ENCODE measurements at regions not wholly inside any gene's neighbourhood (a gene's known extent, or its start where the extent isn't known, plus 50 kb on each side); places are given as distances from the start of the nearest gene placed in this dataset.

GRCh38 chr10:21207852-21208646 is 310.9 kb upstream of the NEBL start:
- peaks cover 9% of the 10 kb centered on the region for H3K9me3 ChIP-seq (ENCODE audit: control insufficient read depth, low read length)

GRCh38 chr10:21205328-21205727 is 308.2 kb upstream of the NEBL start:
- H3K4me3 ChIP-seq (ENCODE audit: extremely low read depth, insufficient read depth, low read length, poor library complexity, severe bottlenecking): no peak overlapping the region
- peaks cover 9% of the 10 kb centered on the region for H3K9me3 ChIP-seq (ENCODE audit: control insufficient read depth, low read length)
- H3K27ac ChIP-seq (ENCODE audit: low read depth, low read length, severe bottlenecking): no peak overlapping the region
- H3K36me3 ChIP-seq (ENCODE audit: control insufficient read depth, insufficient read depth, low read length): no peaks in the 10 kb centered on the region
- H3K4me1 ChIP-seq (ENCODE audit: control insufficient read depth, insufficient read depth, low read length, poor library complexity, severe bottlenecking): no peaks in the 10 kb centered on the region

More at GRCh38 chr10:21207852-21208646, 310.9 kb upstream of the NEBL start:
- H3K36me3 ChIP-seq (ENCODE audit: control insufficient read depth, insufficient read depth, low read length): no peaks in the 10 kb centered on the region
- no peaks in the 10 kb centered on the region for H3K4me1 ChIP-seq (ENCODE audit: control insufficient read depth, insufficient read depth, low read length, poor library complexity, severe bottlenecking)
- 90 to 100% methylated on average over 3 of the region's 4 CpGs for WGBS, 2 experiments (ENCODE audit: insufficient coverage in 2 of 2)
- H3K27ac ChIP-seq (ENCODE audit: low read depth, low read length, severe bottlenecking): no peak overlapping the region
- H3K4me3 ChIP-seq (ENCODE audit: extremely low read depth, insufficient read depth, low read length, poor library complexity, severe bottlenecking): no peak overlapping the region

GRCh38 chr10:21203473-21204107 is 306.5 kb upstream of the NEBL start:
- Histone ChIP-seq H3K27ac (ENCODE audit: low read depth, low read length, severe bottlenecking) (no peak overlapping the region), H3K36me3 (ENCODE audit: control insufficient read depth, insufficient read depth, low read length) (no peaks in the 10 kb centered on the region), H3K4me3 (ENCODE audit: extremely low read depth, insufficient read depth, low read length, poor library complexity, severe bottlenecking) (no peak overlapping the region), H3K9me3 (ENCODE audit: control insufficient read depth, low read length) (peaks cover 9% of the 10 kb centered on the region), H3K4me1 (ENCODE audit: control insufficient read depth, insufficient read depth, low read length, poor library complexity, severe bottlenecking) (no peaks in the 10 kb centered on the region)
- 89 to 95% methylated on average over 8 of the region's 10 CpGs for WGBS, 2 experiments (ENCODE audit: insufficient coverage in 2 of 2)

GRCh38 chr10:21202776-21203462 is 305.8 kb upstream of the NEBL start:
- Histone ChIP-seq H3K9me3 (ENCODE audit: control insufficient read depth, low read length) (peaks cover 13% of the 10 kb centered on the region), H3K27ac (ENCODE audit: low read depth, low read length, severe bottlenecking) (no peak overlapping the region), H3K4me1 (ENCODE audit: control insufficient read depth, insufficient read depth, low read length, poor library complexity, severe bottlenecking) (no peaks in the 10 kb centered on the region), H3K36me3 (ENCODE audit: control insufficient read depth, insufficient read depth, low read length) (no peaks in the 10 kb centered on the region), H3K4me3 (ENCODE audit: extremely low read depth, insufficient read depth, low read length, poor library complexity, severe bottlenecking) (no peak overlapping the region)
- 85 to 100% methylated on average over 2 of the region's 5 CpGs for WGBS, 2 experiments (ENCODE audit: insufficient coverage in 2 of 2)

- H3K36me3 ChIP-seq (ENCODE audit: control insufficient read depth, insufficient read depth, low read length): no peaks in the 10 kb centered on the region
- H3K4me3 ChIP-seq (ENCODE audit: extremely low read depth, insufficient read depth, low read length, poor library complexity, severe bottlenecking): no peak overlapping the region
- no peak overlapping the region for H3K27ac ChIP-seq (ENCODE audit: low read depth, low read length, severe bottlenecking)
- H3K9me3 ChIP-seq (ENCODE audit: control insufficient read depth, low read length): peaks cover 16% of the 10 kb centered on the region
- no peaks in the 10 kb centered on the region for H3K4me1 ChIP-seq (ENCODE audit: control insufficient read depth, insufficient read depth, low read length, poor library complexity, severe bottlenecking)
These were observed 302.4 kb upstream of the NEBL start for GRCh38 chr10:21199501-21199900.

- Histone ChIP-seq H3K4me1 (ENCODE audit: control insufficient read depth, insufficient read depth, low read length, poor library complexity, severe bottlenecking) (no peaks in the 10 kb centered on the region), H3K9me3 (ENCODE audit: control insufficient read depth, low read length) (peaks cover 16% of the 10 kb centered on the region), H3K4me3 (ENCODE audit: extremely low read depth, insufficient read depth, low read length, poor library complexity, severe bottlenecking) (no peak overlapping the region), H3K27ac (ENCODE audit: low read depth, low read length, severe bottlenecking) (no peak overlapping the region), H3K36me3 (ENCODE audit: control insufficient read depth, insufficient read depth, low read length) (no peaks in the 10 kb centered on the region)
- WGBS, 2 experiments (ENCODE audit: insufficient coverage in 2 of 2): 91 to 92% methylated on average over 3 of the region's 3 CpGs
These were observed 300.7 kb upstream of the NEBL start for GRCh38 chr10:21197838-21198237.

- no peak overlapping the region for H3K27ac ChIP-seq (ENCODE audit: low read depth, low read length, severe bottlenecking)
- no peaks in the 10 kb centered on the region for H3K36me3 ChIP-seq (ENCODE audit: control insufficient read depth, insufficient read depth, low read length)
- H3K4me3 ChIP-seq (ENCODE audit: extremely low read depth, insufficient read depth, low read length, poor library complexity, severe bottlenecking): no peak overlapping the region
- H3K9me3 ChIP-seq (ENCODE audit: control insufficient read depth, low read length): peaks cover 16% of the 10 kb centered on the region
- WGBS, 2 experiments (ENCODE audit: insufficient coverage in 2 of 2): 96% methylated on average over 4 to 5 of the region's 5 CpGs
- no peaks in the 10 kb centered on the region for H3K4me1 ChIP-seq (ENCODE audit: control insufficient read depth, insufficient read depth, low read length, poor library complexity, severe bottlenecking)
These were observed 299.8 kb upstream of the NEBL start for GRCh38 chr10:21196822-21197395.

GRCh38 chr10:21195252-21195651 is 298.1 kb upstream of the NEBL start:
- Histone ChIP-seq H3K4me1 (ENCODE audit: control insufficient read depth, insufficient read depth, low read length, poor library complexity, severe bottlenecking) (no peaks in the 10 kb centered on the region), H3K27ac (ENCODE audit: low read depth, low read length, severe bottlenecking) (no peak overlapping the region), H3K9me3 (ENCODE audit: control insufficient read depth, low read length) (peaks cover 16% of the 10 kb centered on the region), H3K4me3 (ENCODE audit: extremely low read depth, insufficient read depth, low read length, poor library complexity, severe bottlenecking) (no peak overlapping the region), H3K36me3 (ENCODE audit: control insufficient read depth, insufficient read depth, low read length) (no peaks in the 10 kb centered on the region)
- WGBS, 2 experiments (ENCODE audit: insufficient coverage in 2 of 2): 82 to 100% methylated on average over 1 of the region's 1 CpG

- Histone ChIP-seq H3K4me3 (ENCODE audit: extremely low read depth, insufficient read depth, low read length, poor library complexity, severe bottlenecking) (no peak overlapping the region), H3K9me3 (ENCODE audit: control insufficient read depth, low read length) (peaks cover 16% of the 10 kb centered on the region), H3K27ac (ENCODE audit: low read depth, low read length, severe bottlenecking) (no peak overlapping the region), H3K36me3 (ENCODE audit: control insufficient read depth, insufficient read depth, low read length) (no peaks in the 10 kb centered on the region), H3K4me1 (ENCODE audit: control insufficient read depth, insufficient read depth, low read length, poor library complexity, severe bottlenecking) (no peaks in the 10 kb centered on the region)
- 83 to 100% methylated on average over 1 of the region's 5 CpGs for WGBS, 2 experiments (ENCODE audit: insufficient coverage in 2 of 2)
These were observed 297.4 kb upstream of the NEBL start for GRCh38 chr10:21194510-21194993.

GRCh38 chr10:21193196-21193595 is 296.1 kb upstream of the NEBL start:
- WGBS, 2 experiments (ENCODE audit: insufficient coverage in 2 of 2): 85 to 93% methylated on average over 1 to 2 of the region's 3 CpGs
- Histone ChIP-seq H3K4me1 (ENCODE audit: control insufficient read depth, insufficient read depth, low read length, poor library complexity, severe bottlenecking) (no peaks in the 10 kb centered on the region), H3K4me3 (ENCODE audit: extremely low read depth, insufficient read depth, low read length, poor library complexity, severe bottlenecking) (no peak overlapping the region), H3K27ac (ENCODE audit: low read depth, low read length, severe bottlenecking) (no peak overlapping the region), H3K36me3 (ENCODE audit: control insufficient read depth, insufficient read depth, low read length) (no peaks in the 10 kb centered on the region), H3K9me3 (ENCODE audit: control insufficient read depth, low read length) (peaks cover 13% of the 10 kb centered on the region)

Data from mesodermal cell (in vitro differentiated cells).